ENCODE measurements at regions not wholly inside any gene's neighbourhood (a gene's known extent, or its start where the extent isn't known, plus 50 kb on each side); places are given as distances from the start of the nearest gene placed in this dataset.

DNA sequence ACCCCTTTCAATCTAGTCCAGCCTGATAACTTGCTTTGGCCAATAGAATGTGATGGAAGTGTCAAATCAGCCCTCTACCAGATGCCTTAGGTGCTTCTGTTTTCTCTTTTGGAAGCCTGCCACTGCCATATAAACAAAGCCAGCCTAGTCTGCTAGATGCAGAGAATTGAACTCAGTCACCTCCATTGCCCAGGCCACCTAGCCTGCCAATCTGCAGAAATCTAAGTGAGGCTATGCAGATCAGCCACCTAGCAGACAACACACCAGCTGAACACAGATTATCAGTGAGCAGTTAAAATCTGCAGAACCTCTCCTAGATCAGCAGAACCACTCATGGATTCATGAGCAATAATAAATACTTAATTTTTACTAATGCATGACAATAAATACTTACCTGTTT lies 1108.2 kb downstream of the PCDH18 start:
- no peak overlapping the region for H3K4me2 ChIP-seq (replicated peaks; ENCODE audit: low read depth, low read length, poor library complexity, severe bottlenecking)
- H3K9ac ChIP-seq (ENCODE audit: low read length) = no peak overlapping the region
- no peaks in the 10 kb centered on the region for H3K79me2 ChIP-seq (ENCODE audit: control insufficient read depth, insufficient read depth, low read length)
- H3K36me3 ChIP-seq (replicated peaks in 1 of 2; ENCODE audit: control extremely low read depth in 1 of 2, control insufficient read depth in 1 of 2, extremely low read depth in 1 of 2, insufficient read depth in 2 of 2, low read length in 1 of 2) = no peaks in the 10 kb centered on the region
- no peak overlapping the region for H2AFZ ChIP-seq (ENCODE audit: insufficient read depth, low read depth, low read length, poor library complexity, severe bottlenecking)
- CTCF ChIA-PET = no interaction called here
- TF ChIP-seq CTCF (IDR thresholded peaks at IDR 0.05) = no peak
- TF ChIP-seq EZH2 (IDR thresholded peaks at IDR 0.05; ENCODE audit: borderline replicate concordance, insufficient read depth, low read depth, low read length, poor library complexity, severe bottlenecking) = no peak
- H3K4me3 Mint-ChIP-seq = no peak overlapping the region
- H3K4me1 ChIP-seq (ENCODE audit: control insufficient read depth in 2 of 2, insufficient read depth in 2 of 2, low read length in 2 of 2) = no peaks in the 10 kb centered on the region
- ATAC-seq (ENCODE audit: low read depth) (no peak), DNase-seq (no peak)
- no peak overlapping the region for H3K27ac Mint-ChIP-seq
- H3K27ac ChIP-seq (ENCODE audit: low read length in 2 of 2) = no peak overlapping the region
- H3K4me1 Mint-ChIP-seq = no peaks in the 10 kb centered on the region
- no peaks in the 10 kb centered on the region for H4K20me1 ChIP-seq (ENCODE audit: control insufficient read depth, insufficient read depth, low read length, poor library complexity, severe bottlenecking)
- no peaks in the 10 kb centered on the region for H3K9me3 ChIP-seq (ENCODE audit: control extremely low read depth in 1 of 3, control insufficient read depth in 2 of 3, insufficient read depth in 1 of 3, low read length in 2 of 3)
- POLR2A ChIA-PET = no interaction called here
- peaks cover 2% of the 10 kb centered on the region for H3K9me3 Mint-ChIP-seq (ENCODE audit: insufficient read depth)
- intact Hi-C loops (cut with micrococcal nuclease) = no loop called here
- H3K4me3 ChIP-seq (ENCODE audit: control extremely low read depth in 1 of 5, extremely low read depth in 1 of 5, insufficient read depth in 1 of 5, low read depth in 2 of 5, low read length in 4 of 5) = no peak overlapping the region
- no peaks in the 10 kb centered on the region for H3K27me3 ChIP-seq (replicated peaks in 1 of 4; ENCODE audit: control extremely low read depth in 1 of 4, control insufficient read depth in 3 of 4, insufficient read depth in 4 of 4, low read length in 3 of 4)
- H3K27me3 Mint-ChIP-seq = no peaks in the 10 kb centered on the region

DNA sequence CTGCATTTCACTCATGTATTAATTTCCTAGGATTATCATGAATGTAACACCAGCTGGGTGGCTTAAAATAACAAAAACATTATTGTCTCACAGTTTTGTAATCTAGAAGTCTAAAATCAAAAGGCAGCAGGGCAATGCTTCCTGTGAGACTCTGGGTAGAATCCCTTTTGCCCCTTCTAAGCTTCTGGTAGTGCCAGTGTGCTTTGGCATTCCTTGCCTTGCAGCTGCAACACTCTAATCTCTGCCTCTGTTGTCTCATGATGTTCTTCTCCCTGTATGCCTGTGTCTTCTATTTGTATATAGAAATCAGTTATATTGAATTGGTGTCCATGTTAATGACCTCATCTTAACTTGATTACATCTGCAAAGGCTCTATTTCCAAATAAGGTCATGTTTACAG lies 1117.3 kb downstream of the PCDH18 start:
- ChIA-PET CTCF (no interaction called here), POLR2A (no interaction called here)
- Histone ChIP-seq H3K27me3 (replicated peaks in 1 of 4; ENCODE audit: control extremely low read depth in 1 of 4, control insufficient read depth in 3 of 4, insufficient read depth in 4 of 4, low read length in 3 of 4) (no peaks in the 10 kb centered on the region), H3K4me1 (ENCODE audit: control insufficient read depth in 2 of 2, insufficient read depth in 2 of 2, low read length in 2 of 2) (no peaks in the 10 kb centered on the region), H3K4me3 (ENCODE audit: control extremely low read depth in 1 of 5, extremely low read depth in 1 of 5, insufficient read depth in 1 of 5, low read depth in 2 of 5, low read length in 4 of 5) (no peak overlapping the region), H3K9me3 (ENCODE audit: control extremely low read depth in 1 of 3, control insufficient read depth in 2 of 3, insufficient read depth in 1 of 3, low read length in 2 of 3) (no peaks in the 10 kb centered on the region), H4K20me1 (ENCODE audit: control insufficient read depth, insufficient read depth, low read length, poor library complexity, severe bottlenecking) (no peaks in the 10 kb centered on the region), H3K27ac (ENCODE audit: low read length in 2 of 2) (no peak overlapping the region), H3K79me2 (ENCODE audit: control insufficient read depth, insufficient read depth, low read length) (no peaks in the 10 kb centered on the region), H3K9ac (ENCODE audit: low read length) (no peak overlapping the region), H3K36me3 (replicated peaks in 1 of 2; ENCODE audit: control extremely low read depth in 1 of 2, control insufficient read depth in 1 of 2, extremely low read depth in 1 of 2, insufficient read depth in 2 of 2, low read length in 1 of 2) (no peaks in the 10 kb centered on the region), H2AFZ (ENCODE audit: insufficient read depth, low read depth, low read length, poor library complexity, severe bottlenecking) (no peak overlapping the region), H3K4me2 (replicated peaks; ENCODE audit: low read depth, low read length, poor library complexity, severe bottlenecking) (no peak overlapping the region)
- Mint-ChIP-seq H3K4me1 (no peaks in the 10 kb centered on the region), H3K27ac (no peak overlapping the region), H3K27me3 (no peaks in the 10 kb centered on the region), H3K9me3 (ENCODE audit: insufficient read depth) (peaks cover 2% of the 10 kb centered on the region), H3K4me3 (no peak overlapping the region)
- no peak for TF ChIP-seq EZH2 (IDR thresholded peaks at IDR 0.05; ENCODE audit: borderline replicate concordance, insufficient read depth, low read depth, low read length, poor library complexity, severe bottlenecking)
- DNase-seq (no peak), ATAC-seq (ENCODE audit: low read depth) (no peak)
- intact Hi-C loops (cut with micrococcal nuclease) = no loop called here
